ENCODE measurements at regions not wholly inside any gene's neighbourhood (a gene's known extent, or its start where the extent isn't known, plus 50 kb on each side); places are given as distances from the start of the nearest gene placed in this dataset.

GRCh38 chr4:60033826-60034225 lies 1166.3 kb upstream of the ADGRL3 start:
- TF ChIP-seq CTCF (conservative IDR thresholded peaks at IDR 0.05; ENCODE audit: low read length) (no peak), EZH2phosphoT487 (IDR thresholded peaks at IDR 0.05; ENCODE audit: borderline replicate concordance) (no peak)
